HEK293T (cell line): ENCODE measurements at regions not wholly inside any gene's neighbourhood (a gene's known extent, or its start where the extent isn't known, plus 50 kb on each side); places are given as distances from the start of the nearest gene placed in this dataset.

Experiments used
- FOXK2 ChIP-seq: fragments of 450-650 bp; IDR thresholded peaks from 2 replicates; pipeline ENCODE4 v1.6.1; 2016; ENCODE audit warnings: mild to moderate bottlenecking
- FOXM1 ChIP-seq: fragments of 450-650 bp; IDR thresholded peaks from 2 replicates; pipeline ENCODE4 v1.6.1; 2017; ENCODE audit warnings: mild to moderate bottlenecking, borderline replicate concordance
- SP1 ChIP-seq: fragments of 450-650 bp; IDR thresholded peaks from 2 replicates; pipeline ENCODE4 v1.6.1; 2017
- SUZ12 ChIP-seq: fragments of 450-650 bp; IDR thresholded peaks from 2 replicates; pipeline ENCODE4 v1.6.1; 2016; ENCODE audit warnings: mild to moderate bottlenecking
- ZNF384 ChIP-seq: fragments of 450-650 bp; IDR thresholded peaks from 2 replicates; pipeline ENCODE4 v1.6.1; 2016

DNA sequence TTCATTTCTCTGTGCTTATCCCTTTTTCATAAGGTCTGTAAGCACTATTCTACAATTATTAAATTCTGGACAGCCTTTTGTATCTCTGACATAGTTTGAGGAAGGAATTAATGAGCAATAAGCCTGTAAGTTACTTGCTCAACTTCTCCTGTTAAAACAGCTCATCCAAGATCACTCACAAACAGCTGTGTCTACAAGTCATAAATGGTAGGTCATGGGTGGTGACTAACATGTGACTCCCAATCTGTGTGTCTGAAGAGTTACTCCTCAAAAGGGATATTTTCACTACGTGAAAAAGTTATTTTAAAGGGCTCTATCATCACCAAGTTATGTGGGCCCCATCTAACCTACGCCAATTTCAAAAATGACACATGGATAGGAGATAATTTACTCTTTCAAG, 145.2 kb upstream of the CBLB start:
- TF ChIP-seq SP1 (no peak), ZNF384 (no peak), FOXM1 (no peak), SUZ12 (no peak), FOXK2 (no peak)
